Middle frontal gyrus (tissue), 1 donor: ENCODE measurements at regions not wholly inside any gene's neighbourhood (a gene's known extent, or its start where the extent isn't known, plus 50 kb on each side); places are given as distances from the start of the nearest gene placed in this dataset.

Experiments
- DNase-seq: peaks from one replicate; pipeline ENCODE4 v3.0.0-alpha.2; 2015; ENCODE audit warnings: low spot score; ENCODE audit errors: extremely low spot score

DNA sequence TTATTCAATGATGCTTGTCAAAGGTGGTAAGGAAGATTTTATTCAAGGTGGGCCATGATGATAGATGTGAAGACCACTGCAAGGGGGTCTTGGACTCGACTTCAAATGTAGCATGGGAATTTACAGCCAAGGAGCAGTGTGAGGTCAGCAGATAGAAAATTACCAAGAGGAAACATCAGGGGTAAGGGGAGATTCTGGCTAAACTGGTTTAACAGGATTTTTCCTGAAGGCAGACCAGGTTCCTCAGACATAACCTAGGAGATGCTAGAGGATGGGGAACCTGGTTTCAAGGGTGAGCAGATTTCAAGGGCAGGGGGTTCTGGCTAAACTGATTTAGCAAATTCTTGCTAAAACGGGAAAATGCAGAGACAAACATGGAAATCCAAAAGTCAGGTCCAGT is 464.9 kb downstream of the TAFA4 start:
- DNase-seq = no peak

DNA sequence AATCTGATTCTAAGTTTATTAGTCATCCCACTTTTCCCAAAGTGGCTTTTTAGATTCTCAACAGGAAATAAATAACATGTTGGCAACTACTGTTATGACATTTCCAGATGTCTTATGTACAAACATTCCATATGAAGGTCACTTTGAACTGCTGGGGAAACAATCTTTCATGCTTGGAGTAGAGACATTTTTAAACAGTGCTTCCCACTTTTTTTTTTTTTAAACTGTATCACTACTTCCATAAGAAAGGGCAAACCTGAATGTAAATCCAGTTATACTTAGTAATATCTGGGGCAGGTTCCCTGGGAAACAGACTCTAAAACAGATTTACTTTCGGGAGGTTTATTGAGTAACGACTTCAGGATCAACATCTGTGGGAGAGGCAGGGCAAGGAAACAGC is 473.8 kb downstream of the TAFA4 start:
- no peak for DNase-seq

DNA sequence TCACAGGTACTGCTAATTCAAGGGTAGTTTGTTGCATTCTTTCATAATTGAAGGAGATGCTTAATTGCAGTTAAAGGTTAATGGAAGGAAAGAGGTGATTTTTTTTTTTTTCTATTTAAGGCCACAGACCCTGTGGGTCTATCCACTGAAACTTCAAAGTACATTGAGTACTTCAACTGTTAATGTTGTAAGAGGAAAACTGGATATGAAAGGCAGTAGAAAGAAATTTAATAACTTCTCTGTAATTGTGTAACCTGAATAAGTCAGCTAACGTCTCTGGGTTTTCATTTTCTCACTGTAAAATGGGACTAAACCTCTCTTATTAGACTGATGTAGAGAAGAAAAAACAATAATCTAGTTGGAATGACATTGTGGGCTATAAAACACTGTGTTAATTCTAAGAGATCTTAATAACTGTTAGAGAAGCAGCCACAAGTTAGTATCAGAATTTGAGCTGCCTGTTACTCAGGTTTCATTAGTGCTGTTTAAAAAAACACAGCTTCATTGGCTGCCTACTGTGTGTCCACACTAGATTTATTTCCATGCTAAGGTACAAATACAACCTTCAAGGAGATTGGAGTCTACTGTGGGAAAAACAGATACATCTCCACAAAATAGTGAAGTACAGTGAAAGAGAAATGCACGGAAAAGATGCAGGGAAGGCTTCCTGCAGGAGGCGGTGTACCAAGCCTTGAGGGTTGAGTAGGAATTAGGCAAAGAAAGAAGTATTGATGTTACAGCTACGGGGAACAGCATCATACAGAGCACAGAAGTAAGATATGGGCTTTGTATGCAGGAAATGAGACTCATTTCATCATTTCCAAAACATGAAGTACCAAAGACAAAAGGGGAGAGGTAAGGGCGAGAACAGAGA is 483.6 kb downstream of the TAFA4 start:
- no peak for DNase-seq

DNA sequence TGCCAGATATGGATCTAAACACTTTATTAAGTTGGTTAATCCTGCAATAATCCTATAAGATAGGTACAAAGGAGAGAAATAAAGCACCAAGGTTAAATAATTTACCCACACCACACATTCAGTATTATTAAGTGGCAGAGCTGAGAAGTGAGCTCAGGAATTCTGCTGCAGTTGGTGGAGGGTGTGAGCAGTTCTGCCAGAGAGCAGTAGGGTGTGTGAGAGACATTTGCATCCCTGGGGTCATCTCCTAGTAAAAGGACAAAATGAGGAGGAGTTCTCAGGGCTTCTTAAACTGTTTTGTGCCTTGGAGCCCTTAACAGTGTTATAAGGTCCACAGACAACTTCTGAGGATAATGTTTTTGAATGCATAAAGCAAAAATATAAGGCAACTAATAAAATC is 484.5 kb downstream of the TAFA4 start:
- DNase-seq = no peak

DNA sequence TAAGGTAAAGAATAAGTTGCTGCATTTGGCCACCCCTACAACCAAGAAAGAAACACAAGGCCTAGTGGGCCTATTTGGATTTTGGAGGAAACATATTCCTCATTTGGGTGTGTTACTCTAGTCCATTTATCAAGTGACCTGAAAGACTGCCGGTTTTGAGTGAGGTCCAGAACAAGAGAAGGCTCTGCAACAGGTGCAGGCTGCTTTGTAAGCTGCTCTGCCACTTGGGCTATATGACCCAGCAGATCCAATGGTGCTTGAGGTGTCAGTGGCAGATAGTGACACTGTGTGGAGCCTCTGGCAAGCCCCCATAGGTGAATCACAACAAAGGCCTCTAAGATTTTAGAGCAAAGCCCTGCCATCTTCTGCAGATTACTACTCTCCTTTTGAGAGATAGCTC is 491.3 kb downstream of the TAFA4 start:
- no peak for DNase-seq

DNA sequence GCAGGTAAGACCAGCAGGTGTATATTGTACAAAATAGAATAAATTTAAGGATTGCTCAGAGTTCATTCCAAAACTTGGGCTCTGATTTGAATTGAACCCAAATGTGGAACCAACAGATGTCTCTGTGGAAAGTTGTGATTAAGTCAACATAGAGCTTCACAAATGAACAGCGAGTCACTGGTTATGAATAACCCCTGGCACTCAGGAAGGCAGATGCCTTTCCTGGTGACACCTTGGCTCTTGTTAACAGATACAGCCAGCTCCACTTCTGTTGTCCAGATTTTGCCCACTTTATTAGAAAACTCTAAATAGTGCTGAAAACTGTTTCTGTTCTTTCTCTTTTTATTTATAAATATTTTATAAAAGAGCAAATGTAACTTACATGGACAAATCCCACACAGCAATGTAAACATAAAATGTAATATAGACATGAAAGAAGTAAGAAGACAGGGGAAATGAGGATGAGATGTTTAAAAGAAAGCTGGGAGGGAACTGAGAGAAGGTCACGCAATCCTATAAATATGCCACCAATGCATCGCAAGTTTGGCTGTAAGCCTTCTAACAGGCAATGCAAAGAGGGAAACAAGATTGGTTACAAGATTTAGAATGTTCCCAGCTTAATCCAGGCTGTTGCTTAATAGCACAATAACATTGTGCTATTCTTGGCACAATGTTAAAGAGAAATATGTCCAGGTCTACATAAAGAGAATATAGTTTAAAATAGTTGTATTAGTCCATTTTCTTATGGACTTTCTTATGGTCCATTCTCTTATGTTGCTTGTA is 495.5 kb downstream of the TAFA4 start:
- DNase-seq = no peak

DNA sequence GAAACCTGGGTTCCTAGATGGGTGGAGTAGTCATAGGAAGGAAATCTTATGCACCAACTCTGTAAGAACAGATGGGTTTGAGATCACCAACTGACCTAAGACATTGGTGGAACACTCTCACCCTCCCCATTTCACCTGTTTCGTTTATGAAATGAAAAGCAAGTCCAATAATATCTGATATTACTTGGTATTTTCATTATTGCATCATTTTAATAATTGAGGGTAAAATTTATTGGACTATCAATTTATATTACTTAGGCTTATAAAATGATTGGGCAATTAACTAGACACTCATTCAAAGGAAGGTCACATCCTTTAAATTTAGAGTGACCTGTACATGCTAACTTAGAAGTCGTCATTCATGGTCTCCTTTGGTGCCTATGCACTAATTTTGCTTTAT is 503.9 kb downstream of the TAFA4 start:
- no peak for DNase-seq

DNA sequence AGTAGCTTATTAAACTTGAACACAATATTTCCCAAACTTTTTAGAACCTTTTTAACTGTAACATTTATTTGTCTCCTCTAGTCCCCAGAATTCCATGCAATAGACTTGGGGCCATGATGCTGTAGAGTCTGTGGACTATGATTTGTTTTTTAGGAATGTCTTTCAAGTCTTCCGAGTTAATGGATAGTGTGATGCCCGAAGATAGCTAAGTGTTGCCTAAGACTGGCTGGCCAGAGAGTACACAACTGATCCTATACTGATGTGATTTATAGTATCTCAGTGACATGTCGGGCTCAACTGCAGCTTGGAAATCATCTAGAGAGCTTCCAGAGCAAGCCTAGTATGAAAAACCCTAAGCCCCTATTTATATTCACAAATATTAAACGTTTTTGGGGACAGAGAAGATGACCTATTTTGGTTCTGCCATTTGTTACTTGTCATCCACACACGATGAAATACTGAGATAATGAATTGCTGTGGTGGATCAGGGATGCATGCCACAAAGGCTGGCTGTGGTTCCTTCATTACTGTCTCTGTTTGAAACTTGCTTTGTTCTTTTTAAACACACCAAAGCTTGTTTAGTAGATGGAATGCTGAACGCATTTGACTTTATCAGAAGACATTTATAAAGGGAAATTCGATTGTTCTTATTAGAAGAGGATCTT is 507.4 kb downstream of the TAFA4 start:
- DNase-seq = no peak

DNA sequence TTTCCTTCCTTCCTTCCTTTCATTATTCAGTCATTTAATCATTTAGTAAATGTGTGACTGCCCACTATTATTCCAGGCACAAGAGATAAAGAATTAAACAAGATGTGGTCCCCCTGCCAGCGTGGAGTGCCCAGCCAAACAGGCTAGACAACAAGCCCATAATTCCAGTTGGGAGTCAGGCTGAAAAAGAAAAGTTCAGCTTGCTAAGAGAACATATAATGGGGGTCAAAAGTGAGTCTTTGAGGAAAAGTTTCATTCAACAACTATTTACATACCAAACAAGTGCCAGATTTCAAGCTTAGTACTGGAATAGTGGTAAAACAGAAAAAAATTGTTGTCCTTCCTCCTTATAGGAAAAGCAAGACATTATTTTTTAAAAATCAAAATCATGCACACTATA is 523.7 kb downstream of the TAFA4 start:
- no peak for DNase-seq

DNA sequence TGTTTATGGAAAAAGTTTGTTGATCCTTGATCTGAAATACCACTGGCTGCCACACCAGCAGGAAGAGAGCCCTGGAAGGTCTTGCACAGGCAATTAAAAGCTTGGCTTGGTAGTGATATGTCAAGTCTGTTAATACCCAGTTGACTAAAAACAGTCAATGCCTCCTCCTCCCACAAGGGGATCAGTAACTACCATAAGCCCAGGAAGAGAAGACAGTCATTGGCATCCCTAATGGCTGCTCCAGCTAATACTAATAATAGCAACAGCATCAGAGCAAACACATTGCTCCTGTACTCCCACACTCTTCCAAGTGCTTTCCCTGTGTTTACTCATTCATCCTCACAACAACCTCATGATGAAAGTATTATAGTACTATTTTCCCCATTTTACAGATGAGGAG is 528.6 kb downstream of the TAFA4 start:
- DNase-seq = no peak

DNA sequence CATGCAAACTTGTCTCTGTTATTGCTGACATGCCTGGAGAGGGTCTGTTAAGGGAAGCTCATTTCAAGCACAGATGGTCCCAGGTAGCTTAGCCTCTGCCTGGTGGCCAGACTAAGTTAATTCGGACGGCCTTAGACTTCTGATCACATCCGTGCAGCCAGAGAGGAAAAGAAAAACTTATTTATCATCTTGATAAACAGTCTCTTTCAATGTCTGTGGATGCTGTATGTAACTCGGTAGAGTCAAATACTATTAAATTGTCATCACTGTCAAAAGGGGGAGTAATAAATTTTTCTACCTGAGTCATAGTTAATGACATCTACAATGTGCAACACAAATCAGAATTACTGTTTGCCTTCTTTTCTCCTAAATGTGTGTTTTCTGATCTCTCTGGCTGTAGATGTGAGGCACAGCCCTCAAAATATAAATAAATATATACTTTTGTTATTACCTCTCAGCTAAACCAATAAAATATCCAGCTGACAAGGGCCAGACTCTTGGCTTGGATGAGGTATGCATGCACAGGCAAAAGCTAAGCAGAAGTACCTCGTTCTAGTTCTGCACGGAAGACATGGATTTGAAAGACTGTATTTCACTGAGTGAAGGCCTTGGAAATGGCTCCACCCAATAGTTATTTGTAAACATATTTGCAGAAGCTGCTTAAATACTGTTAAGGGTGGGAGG is 530.0 kb downstream of the TAFA4 start:
- DNase-seq = no peak

DNA sequence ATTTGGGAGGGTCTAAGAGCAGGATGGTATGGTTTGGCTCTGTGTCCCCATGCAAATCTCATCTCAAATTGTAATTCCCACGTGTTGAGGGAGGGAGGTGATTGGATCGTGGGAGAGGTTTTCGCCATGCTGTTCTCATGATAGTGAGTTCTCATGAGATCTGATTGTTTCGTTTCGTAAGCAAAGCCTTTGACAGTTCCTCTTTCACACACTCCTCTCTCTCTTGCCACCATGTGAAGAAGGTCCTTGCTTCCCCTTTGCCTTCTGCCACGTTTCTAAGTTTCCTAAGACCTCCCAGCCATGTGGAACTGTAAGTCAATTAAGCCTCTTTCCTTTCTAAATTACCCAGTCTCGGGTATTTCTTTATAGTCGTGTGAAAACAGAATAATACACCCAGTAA is 553.7 kb downstream of the TAFA4 start:
- no peak for DNase-seq

DNA sequence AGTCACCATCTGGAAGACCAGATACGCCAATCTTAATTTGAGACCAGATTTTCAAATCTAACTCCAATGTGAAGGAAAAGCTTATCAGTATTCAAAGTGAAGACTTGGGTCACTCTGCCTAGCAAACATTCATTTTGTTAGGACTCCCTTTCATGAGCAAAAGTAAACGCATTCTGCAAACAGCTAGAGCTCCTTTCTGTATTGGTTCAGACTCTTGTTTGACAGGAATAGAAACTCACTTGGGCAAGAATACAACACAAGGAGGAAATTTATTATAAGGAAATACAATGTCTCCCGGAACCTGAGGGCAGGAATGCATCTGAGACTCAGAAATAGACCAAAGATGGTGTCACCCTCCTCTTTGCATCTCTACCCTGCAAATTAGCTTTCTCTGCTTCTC is 558.6 kb downstream of the TAFA4 start:
- no peak for DNase-seq

DNA sequence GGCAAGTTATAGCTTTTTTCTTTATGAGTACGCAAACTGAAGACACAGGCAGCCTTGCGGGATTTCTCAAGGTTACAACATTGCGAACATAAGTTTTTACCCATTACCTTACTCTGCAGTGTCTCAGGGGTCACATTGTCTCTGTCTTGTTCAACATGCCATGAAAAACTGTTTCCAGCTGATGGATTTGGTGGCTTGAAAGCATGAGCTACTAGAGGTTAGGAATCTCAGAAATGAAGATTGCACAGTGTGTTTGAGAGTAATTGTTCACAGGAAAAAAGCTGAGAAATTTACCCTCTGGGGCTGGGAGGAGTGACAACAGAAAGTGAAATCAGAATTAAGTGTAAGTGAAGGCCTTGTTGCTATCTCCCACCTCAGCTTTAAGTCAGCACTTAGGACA is 568.6 kb downstream of the TAFA4 start:
- DNase-seq = no peak

DNA sequence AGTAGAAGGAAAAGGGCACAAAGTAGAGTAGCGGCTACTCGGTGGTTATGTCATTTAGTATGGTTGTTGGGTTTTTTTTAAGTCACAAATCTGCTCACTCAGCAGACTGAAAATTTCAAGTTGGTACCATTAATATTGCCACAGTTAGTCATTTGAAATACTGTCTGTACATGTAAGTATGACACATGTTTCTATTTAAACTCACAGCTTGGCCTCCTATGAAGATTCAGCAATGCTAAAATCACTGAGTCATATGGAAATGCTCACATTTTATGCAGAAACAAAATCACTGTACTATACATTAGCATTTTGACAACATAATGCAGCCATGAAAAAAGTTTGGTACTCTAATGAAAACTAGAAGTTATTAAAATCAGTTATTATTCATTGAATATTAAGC is 571.9 kb downstream of the TAFA4 start:
- DNase-seq = no peak

DNA sequence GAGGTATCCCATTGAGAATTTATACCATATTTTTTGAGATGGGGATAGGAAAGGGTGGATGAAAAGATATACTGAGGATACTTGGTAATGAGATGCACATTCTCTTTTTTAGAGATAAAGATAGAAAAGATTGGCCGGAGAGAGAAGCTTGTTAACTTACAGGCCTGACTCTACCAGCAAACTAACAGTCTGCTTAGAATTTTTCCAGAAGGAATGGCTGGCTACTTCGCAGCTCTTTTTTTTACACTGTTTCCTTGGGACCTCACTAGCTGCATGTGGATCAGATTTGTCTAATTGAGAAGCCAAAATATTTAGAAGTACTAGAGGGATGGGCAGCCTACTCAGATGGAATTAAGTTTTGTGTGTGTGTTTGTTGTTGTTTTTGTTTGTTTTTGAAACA is 586.6 kb downstream of the TAFA4 start:
- no peak for DNase-seq

DNA sequence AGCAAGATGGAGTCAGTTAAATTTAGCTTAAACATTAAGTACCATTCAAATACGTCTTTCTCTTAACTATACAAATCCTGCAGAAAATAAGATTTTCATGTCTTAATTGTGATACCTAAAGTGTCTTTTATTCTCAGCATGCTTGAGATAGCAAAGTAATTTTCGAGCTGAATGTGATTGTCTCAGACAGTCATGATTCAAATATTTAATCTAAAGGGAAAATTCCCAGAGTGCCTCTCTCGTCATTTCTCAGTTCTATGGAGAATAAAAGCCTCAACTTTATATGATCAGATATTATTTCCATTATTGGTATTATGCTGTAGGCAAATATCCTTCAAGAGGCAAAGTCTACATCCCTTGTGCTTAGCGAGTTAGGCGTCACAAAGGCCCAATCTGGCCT is 589.9 kb downstream of the TAFA4 start:
- DNase-seq = no peak

DNA sequence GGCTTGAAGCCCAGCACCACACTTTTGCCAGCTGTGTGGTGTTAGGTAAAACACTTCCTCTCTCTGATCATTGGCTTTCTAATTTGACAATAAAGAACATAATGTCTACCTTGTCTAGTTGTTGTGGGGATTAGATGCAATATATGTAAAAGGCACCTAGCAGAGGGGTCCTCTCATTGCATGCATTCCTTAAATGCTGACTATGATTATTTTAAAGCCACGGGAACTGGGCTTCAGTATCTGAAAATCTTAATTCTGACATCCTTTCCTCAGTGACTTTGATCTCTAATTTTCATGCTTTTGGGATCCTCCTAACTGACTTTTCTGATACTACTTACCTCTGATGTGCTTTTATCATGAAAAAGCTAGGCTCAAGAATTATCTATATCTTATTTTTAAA is 596.3 kb downstream of the TAFA4 start:
- no peak for DNase-seq

DNA sequence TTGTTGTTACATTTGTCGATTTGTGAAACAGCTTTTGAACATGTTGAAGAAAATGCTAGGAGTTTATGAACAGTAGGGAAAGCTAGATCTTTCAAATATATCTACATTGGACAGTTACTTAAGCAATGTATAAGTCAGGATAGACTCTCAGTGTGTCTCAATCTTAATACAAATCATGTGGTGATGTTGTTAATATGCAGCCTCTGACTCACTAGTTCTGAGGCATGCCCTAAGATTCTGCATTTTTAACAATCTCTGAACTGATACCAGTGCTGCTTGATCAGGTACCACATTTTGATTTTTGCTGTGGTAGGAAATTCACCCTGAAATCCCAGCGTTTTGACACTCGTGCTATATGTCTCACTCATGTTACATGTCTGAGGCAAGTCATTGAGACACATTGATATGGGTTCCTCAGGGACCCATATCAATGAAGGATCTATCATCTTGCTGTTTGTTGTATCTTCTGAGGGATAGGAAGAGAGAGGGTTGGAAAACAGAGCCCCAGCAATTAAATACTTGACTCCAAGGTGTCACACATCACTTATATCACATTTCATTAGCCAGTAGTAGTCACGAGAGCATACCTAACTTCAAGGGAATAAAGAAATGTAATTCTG is 597.9 kb downstream of the TAFA4 start:
- DNase-seq = no peak

DNA sequence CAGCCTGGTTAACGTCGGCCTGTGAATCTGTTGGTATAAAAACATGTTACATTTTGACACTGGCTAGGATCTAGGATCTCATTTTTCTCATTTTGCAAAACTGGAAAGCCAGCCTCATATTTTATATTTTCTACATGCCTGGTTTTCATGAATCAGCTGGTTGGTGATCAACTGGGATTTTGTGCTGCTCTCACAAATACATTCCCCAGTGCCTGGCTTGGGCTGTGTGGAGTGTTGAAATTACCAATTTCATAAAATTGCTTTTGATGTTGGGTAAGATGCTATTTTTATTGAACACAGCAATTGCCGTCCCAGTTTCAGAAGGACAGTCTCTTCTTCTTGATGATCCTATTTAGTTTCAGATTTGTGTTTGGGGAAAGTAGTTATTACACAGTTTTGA is 604.3 kb downstream of the TAFA4 start:
- DNase-seq = no peak

DNA sequence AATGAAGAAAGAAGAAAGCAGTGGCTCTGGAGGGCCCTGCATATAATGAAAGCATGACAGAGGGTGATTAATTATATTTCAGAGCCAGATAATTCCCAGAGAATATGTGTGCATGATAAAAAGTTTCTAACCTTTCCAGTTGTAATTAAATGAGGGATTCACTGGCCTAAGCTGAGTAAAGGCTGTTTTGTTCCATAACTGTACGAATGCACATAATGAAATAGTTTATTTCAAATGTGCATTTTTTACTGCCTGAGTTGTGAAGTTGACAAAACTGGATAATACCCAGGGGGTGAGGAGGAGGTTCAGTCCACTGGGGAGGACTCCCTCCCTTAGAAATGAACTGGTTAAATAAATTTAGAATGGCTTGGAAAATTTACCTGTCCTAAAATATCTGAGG is 616.4 kb downstream of the TAFA4 start:
- no peak for DNase-seq
